DMS 273 (cell line): ENCODE measurements at regions not wholly inside any gene's neighbourhood (a gene's known extent, or its start where the extent isn't known, plus 50 kb on each side); places are given as distances from the start of the nearest gene placed in this dataset.

ENCODE experiments used
- DNase-seq: peaks from one replicate; lab custom pipeline; 2025; ENCODE audit not compliant: unreplicated experiment; lab: John Stamatoyannopoulos, UW

GRCh38 chr5:51027271-51027670 is 356.0 kb upstream of the ISL1 start:
- DNase-seq = no peak

DNA sequence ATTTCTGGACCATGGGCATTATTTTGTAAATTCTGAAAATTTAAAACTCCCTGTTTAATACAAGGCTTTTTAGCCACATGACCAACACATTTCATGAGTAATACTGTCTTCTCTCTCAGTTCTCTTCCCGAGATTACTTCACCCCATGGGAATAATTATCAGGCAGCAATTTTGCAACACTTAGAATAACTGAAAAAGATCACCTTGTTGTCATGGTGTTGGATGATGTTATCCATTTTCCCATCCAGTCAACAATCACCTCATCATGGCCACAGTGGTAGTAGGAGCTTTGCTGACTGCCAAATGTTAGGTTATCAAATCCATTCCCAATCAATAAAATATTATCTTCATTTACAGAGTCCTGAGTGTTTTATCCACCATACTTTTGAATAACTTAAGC is 354.9 kb upstream of the ISL1 start:
- no peak for DNase-seq

GRCh38 chr5:51033215-51033614 is 350.0 kb upstream of the ISL1 start:
- DNase-seq = no peak

DNA sequence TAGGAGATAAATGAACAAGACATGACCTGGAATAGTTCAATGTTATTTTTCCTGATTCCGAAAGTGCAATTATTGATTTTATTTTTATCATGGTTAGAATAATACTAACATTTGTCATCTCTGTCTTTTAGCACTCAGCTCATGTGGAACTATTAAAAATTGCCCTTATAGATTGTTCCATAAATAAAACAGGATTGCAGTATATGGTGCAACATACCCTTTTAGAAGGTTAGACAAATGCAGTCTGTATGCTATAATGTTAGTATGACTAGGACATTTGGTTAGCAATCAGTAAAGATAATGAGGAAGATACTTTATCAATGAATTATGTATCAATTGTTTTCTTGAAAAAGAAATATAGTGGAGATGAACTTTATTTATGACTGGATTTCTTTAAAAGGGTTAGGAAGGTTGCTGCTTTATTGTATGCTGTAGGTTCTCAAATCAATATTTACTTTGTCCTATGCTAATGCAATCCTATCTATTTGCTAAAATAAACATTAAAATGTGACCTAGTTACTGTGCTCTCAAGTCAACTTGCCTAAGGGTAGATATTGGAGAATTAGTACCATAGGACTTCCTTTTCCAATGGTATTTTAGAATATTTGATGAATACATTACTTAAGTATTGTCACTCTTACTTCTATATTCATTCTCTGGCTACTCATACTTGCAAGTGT is 348.9 kb upstream of the ISL1 start:
- DNase-seq = no peak

DNA sequence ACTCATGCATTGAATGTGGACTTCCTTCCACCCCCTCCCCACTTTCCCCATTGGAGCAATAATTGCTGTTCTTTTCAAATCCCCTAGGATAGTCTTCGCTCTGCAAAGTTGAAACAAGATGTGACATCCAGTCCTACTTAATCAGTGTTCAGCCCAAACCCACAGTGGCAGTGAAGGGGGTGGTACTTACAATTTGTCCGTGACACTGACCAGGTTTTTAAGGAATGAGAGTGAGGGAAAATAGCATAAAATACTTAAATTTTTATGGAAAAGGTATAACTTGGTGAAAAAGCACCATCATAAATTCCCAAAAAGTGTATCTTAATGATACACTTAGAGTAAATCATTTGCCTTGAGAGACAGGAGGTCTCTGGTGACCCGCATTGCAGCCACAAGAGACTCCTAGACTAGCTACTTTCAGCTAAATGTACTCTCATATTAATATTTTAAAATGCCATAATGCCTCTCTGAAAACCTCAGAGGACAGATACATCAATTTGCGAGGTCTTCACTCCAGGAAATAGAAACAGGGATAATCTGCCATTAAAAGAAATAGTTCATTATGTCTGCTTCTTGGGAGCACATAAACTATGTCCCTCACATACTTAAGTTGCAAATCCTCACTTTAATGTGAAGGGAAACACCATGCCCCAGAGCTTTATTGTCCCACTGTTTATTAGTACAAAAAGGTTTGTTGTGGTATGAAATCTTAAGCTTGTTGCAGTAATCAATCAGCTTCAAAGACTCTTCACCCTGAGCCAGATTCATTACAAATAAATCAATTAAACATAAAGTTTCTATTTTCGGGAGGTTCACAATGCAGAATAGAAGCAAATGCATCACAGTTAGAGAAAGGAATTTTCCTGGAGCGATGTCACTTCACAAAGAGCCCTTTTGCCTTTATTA is 343.6 kb upstream of the ISL1 start:
- DNase-seq = no peak

- no peak for DNase-seq
Measured at GRCh38 chr5:51043745-51044144, 339.5 kb upstream of the ISL1 start.

GRCh38 chr5:51047369-51047768 is 335.9 kb upstream of the ISL1 start:
- DNase-seq = no peak

DNA sequence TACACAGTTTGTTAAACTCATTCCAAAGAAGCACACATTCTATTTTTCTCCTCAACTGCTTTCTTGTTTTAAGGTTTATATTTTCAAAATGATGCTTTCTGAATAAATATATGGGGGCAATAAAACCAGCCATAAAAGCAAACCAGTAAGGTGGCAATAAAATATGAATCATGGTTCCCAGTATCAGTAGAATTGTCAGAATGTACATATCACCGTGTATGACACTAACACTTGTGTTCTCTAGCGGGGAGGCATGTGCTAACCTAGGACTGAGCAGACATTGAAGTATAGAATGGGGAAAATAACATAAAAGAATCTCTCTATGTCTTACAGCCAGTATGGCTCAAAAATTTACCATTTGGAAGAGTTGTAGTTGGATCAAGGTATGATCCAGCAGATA is 329.9 kb upstream of the ISL1 start:
- DNase-seq = no peak

GRCh38 chr5:51060953-51061352 is 322.3 kb upstream of the ISL1 start:
- no peak for DNase-seq

DNA sequence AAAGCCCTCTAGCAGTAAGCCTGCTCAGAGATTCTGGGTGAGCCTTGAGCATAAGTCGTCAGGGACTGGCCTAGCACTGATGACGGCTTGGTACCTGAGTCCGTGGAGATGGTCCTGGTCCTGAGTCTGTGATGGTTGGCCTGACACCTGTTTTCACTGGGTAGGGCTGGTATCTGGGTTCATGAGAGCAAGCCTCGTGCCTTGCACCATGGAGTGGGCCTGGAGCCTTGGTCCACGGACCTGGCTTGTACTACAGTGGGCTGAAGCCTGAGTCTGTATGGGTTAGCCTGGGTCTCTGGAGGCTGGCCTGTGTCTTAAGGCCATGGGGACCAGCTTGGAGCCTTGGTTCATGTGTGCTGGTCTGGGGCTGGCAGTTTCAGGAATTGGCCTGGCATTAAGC is 310.3 kb upstream of the ISL1 start:
- no peak for DNase-seq

GRCh38 chr5:51082741-51083140 is 300.5 kb upstream of the ISL1 start:
- no peak for DNase-seq

DNA sequence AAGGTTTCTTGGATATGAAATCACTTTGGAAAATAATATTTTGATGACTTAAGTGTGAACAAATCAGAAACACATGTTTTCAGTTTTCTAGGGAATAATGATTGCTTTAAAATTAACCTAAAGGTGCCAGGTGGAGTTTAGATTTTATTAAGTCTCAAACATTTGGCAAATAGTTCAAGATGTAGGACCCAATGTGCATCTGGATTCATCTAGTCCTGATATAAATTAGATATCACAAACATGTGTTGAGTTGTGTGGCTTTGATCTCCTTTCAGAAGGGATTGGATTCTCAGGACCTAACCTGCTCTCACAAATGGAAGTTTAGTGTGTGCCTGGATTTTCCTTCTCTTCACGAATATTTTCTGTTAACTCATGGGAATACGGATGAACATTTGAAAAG is 291.4 kb upstream of the ISL1 start:
- no peak for DNase-seq

GRCh38 chr5:51095486-51095885 is 287.8 kb upstream of the ISL1 start:
- no peak for DNase-seq

DNA sequence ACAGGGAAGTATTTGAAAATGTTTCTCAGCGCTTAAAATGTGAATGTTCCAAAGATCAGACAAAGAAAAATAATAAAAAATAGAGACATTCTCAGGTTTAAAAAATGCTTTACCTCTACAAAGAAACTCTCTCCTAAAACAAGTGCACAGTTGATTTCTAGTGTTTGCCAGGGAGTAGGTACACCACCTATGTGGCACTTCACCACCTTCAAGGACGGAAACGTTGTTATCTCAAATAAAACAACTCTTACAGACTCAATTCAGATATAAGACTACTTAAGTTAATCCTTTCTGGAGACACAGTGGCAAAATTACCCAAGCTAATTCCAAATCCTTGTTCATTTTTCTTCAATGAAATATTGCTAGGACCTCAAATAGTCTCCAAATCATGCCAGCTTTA is 286.4 kb upstream of the ISL1 start:
- DNase-seq = no peak

DNA sequence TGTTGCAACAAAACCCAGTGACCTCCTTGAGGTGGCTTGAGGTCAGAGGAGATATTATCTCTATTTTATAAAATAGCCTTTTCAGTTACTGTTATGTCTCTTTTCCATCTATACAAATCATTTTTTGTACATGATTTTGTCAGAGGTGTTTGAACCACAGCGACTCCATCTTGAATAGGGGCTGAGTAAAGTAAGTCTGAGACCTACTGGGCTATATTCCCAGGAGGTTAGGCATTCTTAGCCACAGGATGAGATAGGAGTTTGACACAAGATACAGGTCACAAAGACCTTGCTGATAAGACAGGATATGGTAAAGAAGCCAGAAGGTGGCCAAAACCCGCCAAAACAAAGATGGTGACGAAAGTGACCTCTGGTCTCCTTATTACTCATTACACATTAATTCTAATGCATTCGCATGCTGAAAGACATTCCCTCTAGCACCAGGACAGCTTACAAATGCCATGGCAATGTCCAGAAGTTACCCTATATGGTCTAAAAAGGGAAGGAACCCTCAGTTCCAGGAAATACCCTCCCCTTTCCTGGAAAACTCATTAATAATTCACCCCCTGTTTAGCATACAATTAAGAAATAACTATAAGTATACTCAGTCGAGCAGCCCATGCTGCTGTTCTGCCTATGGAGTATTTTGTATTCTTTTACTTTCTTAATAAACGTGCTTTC is 283.9 kb upstream of the ISL1 start:
- no peak for DNase-seq

DNA sequence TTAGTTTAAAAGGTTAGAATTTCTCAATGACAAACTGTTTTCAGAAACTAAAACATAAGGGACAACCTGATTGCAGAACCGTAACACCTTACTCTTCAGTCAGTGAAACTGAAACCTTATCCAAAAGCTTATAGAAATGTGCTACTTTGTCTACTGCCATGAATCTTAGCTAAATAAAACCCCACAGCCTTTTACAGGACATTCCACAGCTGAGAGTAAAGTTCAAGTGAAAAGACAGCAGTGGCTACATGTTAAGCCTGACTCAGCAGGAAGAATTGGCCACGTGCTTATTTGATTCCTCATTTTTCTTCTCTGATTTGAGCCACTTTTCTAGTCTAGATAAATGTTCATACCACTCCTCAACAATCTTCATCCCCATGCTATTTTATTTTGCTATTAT is 278.7 kb upstream of the ISL1 start:
- DNase-seq = no peak

DNA sequence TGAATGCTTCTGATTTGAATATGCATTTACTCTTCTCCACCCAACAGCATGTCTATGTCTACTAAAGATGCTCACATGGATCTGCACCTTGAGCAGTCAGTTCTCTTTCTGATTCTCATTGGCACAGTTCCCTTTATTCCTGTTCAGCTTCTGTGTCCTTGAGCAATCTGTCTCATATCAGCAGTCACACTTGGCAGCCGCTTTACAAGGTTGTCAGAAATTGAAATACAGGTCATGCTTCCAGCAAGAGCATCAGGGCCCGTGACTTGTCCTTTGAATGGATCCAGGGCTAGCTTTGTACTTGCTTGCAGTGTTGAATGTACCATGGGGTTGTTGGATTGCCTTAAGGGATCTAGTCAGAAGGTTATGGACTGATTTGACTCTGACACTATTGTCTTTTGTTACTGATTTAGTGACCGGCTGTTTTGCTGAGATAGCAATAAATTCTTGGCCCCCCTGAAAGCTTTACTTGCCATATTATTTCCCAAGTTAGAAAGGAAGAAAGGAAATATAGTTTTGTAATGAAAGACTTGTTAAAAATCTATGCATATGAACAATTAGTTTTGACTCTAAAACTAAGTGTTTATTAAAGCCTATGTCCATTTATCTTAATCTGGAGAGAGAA is 273.4 kb upstream of the ISL1 start:
- no peak for DNase-seq

GRCh38 chr5:51131266-51131665 is 252.0 kb upstream of the ISL1 start:
- DNase-seq = no peak

- no peak for DNase-seq
Measured at GRCh38 chr5:51138164-51138563, 245.1 kb upstream of the ISL1 start.

- DNase-seq = no peak
Measured at GRCh38 chr5:51148437-51148836, 234.8 kb upstream of the ISL1 start.

GRCh38 chr5:51156222-51156621 is 227.0 kb upstream of the ISL1 start:
- DNase-seq = no peak

DNA sequence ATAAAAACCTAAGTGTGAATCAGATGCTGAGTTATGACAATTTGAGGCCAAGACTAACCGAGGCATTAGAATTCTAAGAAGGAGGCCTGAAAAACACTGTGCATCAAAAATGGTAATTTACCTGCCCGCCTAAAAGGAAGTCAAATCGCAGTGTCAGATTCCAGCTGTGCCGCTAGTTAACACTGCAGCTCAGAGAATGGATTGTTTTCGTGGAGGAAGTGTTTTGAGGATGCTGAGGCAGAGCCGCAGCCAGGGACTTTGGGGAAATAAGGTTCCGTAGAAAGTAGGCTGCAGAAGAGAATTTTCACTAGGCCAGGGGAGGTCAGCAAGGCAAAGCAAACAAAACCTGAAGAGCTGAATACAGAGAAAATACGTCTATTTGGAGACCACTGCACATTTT is 226.4 kb upstream of the ISL1 start:
- no peak for DNase-seq
